ENCODE measurements at regions not wholly inside any gene's neighbourhood (a gene's known extent, or its start where the extent isn't known, plus 50 kb on each side); places are given as distances from the start of the nearest gene placed in this dataset.
"Not testable (repeated sequence)": the region's sequence is repeated elsewhere in the genome, so short reads cannot be mapped to it uniquely, and the experiment has no call there.

- DNase-seq: no peak
Observed at GRCh38 chr1:96865731-96866685, 144.4 kb downstream of the PTBP2 start.

DNA sequence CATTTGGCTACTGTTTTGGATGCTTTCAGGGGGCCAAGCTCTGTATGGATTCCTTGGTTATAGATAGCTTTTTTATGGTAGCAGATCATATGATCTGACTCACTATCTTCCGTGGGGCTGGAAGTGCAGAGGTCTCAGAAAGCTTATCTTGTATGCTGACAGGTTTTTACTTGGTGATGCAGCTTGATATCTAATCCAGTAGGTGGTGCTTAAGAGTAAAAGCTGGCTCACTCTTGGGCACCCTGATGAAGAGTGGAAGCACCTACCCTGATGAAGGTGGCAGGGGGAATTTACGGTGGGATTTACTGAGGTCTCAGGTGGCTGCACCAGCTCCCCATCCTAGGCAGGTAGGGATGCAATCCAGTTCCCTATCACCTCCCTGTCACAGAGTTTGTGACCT, 151.2 kb downstream of the PTBP2 start:
- no peak for DNase-seq

DNA sequence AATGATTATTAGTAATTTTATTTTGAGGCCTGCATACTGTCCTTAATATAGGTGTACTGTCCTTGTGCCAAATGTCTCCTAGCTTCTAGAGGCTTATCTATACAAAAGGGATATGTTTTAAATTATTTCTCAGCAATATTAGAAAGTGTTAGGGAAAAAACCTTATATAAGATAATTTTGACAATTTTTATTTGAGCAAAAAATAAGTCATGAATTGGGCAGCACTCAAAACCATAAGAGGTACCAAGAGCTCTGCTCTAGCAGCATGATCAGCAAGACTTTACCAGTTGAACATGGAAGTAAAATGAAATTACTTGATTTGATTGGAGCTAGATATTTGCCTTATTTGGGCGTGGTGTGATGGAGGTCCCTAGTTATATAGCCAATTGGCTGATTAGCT, 157.1 kb downstream of the PTBP2 start:
- DNase-seq: no peak

DNA sequence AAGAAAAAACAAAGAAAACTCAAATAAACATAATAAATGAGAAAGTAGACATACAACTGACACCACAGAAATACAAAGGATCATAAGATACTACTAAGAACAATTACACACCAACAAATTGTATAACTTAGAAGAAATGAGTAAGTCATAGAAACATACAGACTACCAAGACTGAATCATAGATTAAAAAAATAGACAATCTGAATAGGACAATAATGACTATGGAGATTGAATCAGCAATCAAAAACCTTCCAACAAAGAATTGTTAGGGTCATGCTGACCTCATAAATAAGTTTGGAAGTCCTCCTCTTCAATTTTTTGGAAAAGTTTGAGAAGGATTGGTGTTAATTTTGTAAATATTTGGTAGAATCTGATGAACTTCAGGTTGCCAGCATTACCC, 159.0 kb downstream of the PTBP2 start:
- no peak for DNase-seq

DNA sequence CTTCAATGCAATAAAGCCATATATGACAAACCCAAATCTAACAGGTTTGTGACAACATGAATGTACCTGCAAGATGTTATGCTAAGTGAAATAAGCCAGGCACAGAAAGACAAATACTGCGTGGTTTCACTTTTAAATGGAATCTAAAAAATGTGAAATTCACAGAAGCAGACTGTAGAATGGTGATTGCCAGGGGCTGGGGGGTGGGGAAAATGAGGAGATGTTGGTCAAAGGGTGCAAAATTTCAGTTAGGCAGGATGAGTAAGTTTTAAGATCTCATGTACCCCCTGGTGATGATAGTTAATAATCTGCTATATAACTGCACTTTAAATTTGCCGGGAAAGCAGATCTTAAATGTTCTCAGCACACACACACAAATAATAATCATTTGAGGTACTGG, 160.5 kb downstream of the PTBP2 start:
- DNase-seq: no peak

DNA sequence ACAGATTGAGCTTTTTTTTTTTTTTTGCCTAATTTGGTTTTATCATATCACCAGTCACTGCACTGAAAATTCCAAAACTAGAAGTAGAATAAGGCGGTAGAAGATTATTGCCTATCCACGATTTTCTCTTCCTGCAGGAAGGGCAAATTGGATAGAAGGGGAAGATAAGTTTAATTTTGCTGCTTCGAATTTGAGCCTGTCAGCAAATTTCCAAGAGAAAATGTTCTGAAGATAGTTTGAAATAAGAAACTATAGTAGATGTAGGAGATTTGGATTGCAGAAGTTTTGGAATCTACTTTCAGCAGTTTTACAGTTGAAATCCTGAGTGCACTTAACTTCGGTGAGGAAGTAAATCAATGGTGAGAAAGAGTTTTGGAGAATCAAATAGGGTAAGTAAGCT, 164.9 kb downstream of the PTBP2 start:
- DNase-seq: no peak

DNA sequence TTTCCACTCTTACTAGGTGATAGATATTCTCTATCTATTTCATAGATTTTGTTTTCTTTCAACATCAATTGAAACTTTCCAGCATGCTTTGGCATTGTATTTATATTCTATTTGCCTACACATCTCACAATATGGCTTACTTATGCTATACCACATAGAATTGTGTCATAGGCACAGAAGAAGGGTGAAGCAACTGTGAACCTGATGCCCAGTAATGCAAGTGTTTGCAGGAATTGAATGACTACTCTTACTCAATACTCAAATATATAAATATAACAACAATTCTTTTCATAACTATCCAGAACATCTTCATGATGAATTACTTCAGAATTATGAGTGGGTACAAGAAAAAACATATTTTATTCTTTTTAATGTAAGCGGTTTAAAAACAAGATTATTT, 165.9 kb downstream of the PTBP2 start:
- no peak for DNase-seq

GRCh38 chr1:96901783-96902363, 180.3 kb downstream of the PTBP2 start:
- no peak for DNase-seq

- DNase-seq: no peak
Observed at GRCh38 chr1:96912248-96912647, 190.7 kb downstream of the PTBP2 start.

- not testable (repeated sequence) for DNase-seq
Observed at GRCh38 chr1:96915701-96916100, 194.1 kb downstream of the PTBP2 start.

DNA sequence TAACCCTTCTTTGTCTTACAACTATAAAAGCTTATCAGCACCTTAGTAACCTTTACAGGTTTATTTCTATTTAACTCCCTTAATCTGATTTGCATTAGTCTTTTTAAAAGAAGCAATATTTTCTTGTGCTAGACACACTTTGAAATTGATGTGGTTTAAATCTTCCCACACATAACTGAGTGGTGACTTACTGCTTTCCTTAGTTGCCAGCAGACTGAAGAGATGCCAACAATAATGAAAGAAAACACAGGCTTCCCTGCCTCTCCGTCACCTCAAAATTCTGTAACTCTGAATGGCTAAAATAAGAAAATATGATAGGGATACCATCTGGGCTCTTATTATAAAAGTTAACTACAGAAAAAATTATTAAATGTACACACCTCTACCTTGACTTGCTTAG, 196.8 kb downstream of the PTBP2 start:
- no peak for DNase-seq

- no peak for DNase-seq
Observed at GRCh38 chr1:96922181-96922580, 200.6 kb downstream of the PTBP2 start.

DNA sequence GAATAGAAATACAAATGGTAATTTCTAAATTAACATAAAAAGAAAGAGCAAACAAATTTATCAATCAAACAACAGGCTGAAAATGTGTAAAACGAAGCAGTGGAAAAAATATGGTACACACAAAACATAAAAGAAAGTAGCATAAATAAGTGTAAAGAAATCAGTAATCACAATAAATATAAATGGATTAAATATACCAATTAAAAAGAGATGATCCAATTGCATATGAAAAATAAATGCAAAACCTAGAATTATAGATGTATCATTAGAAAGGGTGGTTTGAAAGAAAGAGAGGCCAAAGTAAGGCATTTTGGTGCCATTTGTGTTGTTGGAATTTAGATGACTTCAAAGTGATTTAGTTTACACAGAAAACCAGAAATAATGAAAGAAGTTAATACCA, 202.2 kb downstream of the PTBP2 start:
- DNase-seq: no peak

GRCh38 chr1:96926176-96926575, 204.6 kb downstream of the PTBP2 start:
- no peak for DNase-seq

DNA sequence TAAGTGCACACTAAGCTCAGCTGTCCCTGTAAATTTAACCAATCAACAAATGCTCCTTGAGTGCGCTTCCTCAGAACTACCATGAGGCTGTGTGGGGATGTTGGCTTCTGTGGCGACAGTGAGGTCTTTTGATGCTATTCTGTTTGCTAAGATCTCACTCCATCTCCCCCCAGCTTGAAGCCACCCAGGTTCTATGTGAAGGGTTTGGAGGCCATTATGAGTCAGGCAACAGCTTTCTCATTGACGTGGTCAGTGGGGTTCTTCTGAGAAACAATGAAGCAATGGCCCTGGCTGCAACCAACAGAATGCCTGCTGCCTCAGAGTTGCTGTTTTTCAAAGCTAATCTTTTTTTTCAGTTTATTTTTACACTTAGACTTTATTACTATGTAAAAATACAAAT, 205.5 kb downstream of the PTBP2 start:
- no peak for DNase-seq

- no peak for DNase-seq
Observed at GRCh38 chr1:96931136-96931535, 209.6 kb downstream of the PTBP2 start.

GRCh38 chr1:96934282-96934681, 212.7 kb downstream of the PTBP2 start:
- DNase-seq: no peak

DNA sequence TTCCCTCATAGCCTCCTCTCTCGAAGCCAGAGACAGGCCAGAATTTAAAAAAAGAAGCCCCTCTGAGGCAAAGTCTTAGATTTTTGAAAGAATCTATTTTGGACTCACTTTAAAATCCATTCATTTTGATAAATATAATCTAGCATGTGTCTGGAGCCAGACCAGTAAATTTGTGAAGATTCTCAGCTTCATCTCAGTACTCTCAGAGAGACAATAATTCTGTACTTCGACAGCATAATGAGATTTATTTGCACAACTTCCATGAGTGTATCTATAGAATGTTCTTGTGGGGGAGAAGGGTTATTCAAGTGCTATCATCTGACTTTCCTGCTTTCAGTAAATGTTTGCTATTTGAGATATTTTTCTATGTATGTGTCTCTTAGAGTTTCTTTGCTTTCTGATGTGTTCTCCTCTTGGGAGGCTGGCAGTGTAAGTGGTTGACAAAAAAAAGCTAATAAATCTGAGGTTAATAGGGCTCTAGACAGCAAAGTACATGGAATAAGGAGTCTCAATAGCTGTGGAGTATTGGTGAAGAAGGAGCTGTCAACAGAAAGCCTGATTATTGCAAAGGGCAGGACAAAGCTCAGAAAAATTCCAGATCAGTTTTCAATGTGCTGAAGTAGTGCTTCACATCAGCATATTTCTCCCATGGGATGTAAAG, 223.0 kb downstream of the PTBP2 start:
- DNase-seq: no peak

GRCh38 chr1:96945509-96946084, 224.0 kb downstream of the PTBP2 start:
- no peak for DNase-seq

- DNase-seq: no peak
Observed at GRCh38 chr1:96955307-96956012, 233.9 kb downstream of the PTBP2 start.

- no peak for DNase-seq
Observed at GRCh38 chr1:96962216-96962615, 240.6 kb downstream of the PTBP2 start.

GRCh38 chr1:96962751-96963211, 241.2 kb downstream of the PTBP2 start:
- no peak for DNase-seq

DNA sequence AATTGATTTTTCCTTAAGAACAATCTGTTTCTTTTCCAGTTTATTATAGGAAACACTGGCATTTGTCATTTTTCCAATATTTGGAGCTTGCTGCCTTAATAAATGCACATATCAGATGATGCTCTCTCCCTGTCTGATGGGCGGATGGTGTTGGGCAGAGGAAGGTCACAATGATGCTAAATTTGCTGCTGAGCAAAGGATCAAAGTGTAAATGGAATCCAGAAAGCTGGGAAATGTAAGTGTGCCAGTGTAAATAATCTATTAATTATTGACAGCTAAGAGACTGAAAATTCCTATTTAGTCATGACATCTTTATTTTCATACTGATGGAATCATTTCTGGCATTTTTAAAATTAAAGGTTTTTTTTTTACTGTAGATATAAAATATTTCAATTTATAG, 243.2 kb downstream of the PTBP2 start:
- DNase-seq: no peak

Measured in NCI-H1105 (cell line).